Duodenal mucosa (tissue), 2 donors: ENCODE measurements at regions not wholly inside any gene's neighbourhood (a gene's known extent, or its start where the extent isn't known, plus 50 kb on each side); places are given as distances from the start of the nearest gene placed in this dataset.

Source experiments
- H3K27ac ChIP-seq: one replicate; pipeline ENCODE4 v1.7.0; 2013; ENCODE audit warnings: low read depth, low read length
- H3K27me3 ChIP-seq, 2 donors: one replicate each; pipeline ENCODE4 v1.7.0; 2013; ENCODE audit warnings: low read length in 2 of 2, control low read depth in 1 of 2; ENCODE audit not compliant: insufficient read depth in 2 of 2, control insufficient read depth in 1 of 2
- H3K36me3 ChIP-seq, 2 donors: one replicate each; pipeline ENCODE4 v1.7.0; 2013; ENCODE audit warnings: low read length in 2 of 2, control low read depth in 1 of 2; ENCODE audit not compliant: insufficient read depth in 2 of 2, control insufficient read depth in 1 of 2
- H3K4me1 ChIP-seq, 2 donors: one replicate each; pipeline ENCODE4 v1.7.0; 2013; ENCODE audit warnings: low read length in 2 of 2, control low read depth in 1 of 2; ENCODE audit not compliant: insufficient read depth in 2 of 2, control insufficient read depth in 1 of 2
- H3K4me3 ChIP-seq, 2 donors: one replicate each; pipeline ENCODE4 v1.7.0; 2013; ENCODE audit warnings: low read length in 2 of 2, low read depth in 1 of 2
- H3K9ac ChIP-seq, 2 donors: one replicate each; pipeline ENCODE4 v1.7.0; 2013; ENCODE audit warnings: low read length in 2 of 2, low read depth in 1 of 2
- H3K9me3 ChIP-seq, 2 donors: one replicate each; pipeline ENCODE4 v1.7.0; 2013; ENCODE audit warnings: low read length in 2 of 2, control low read depth in 1 of 2; ENCODE audit not compliant: control insufficient read depth in 1 of 2

- no peak overlapping the region for H3K9ac ChIP-seq
- no peak overlapping the region for H3K4me3 ChIP-seq
- no peaks in the 10 kb centered on the region for H3K9me3 ChIP-seq
- H3K27me3 ChIP-seq = no peaks in the 10 kb centered on the region
- no peaks in the 10 kb centered on the region for H3K4me1 ChIP-seq
- H3K36me3 ChIP-seq = no peaks in the 10 kb centered on the region
- no peak overlapping the region for H3K27ac ChIP-seq
Measured at GRCh38 chr6:81694855-81695254, 57.6 kb downstream of the TENT5A start.

GRCh38 chr6:81694207-81694606 is 58.3 kb downstream of the TENT5A start:
- Histone ChIP-seq H3K27me3 (no peaks in the 10 kb centered on the region), H3K36me3 (no peaks in the 10 kb centered on the region), H3K4me3 (no peak overlapping the region), H3K4me1 (no peaks in the 10 kb centered on the region), H3K27ac (no peak overlapping the region), H3K9me3 (no peaks in the 10 kb centered on the region), H3K9ac (no peak overlapping the region)

- Histone ChIP-seq H3K27me3 (no peaks in the 10 kb centered on the region), H3K4me1 (no peaks in the 10 kb centered on the region), H3K27ac (no peak overlapping the region), H3K36me3 (no peaks in the 10 kb centered on the region), H3K4me3 (no peak overlapping the region), H3K9ac (no peak overlapping the region), H3K9me3 (no peaks in the 10 kb centered on the region)
Measured at GRCh38 chr6:81693266-81693665, 59.2 kb downstream of the TENT5A start.

- H3K4me3 ChIP-seq = no peak overlapping the region
- H3K4me1 ChIP-seq = no peaks in the 10 kb centered on the region
- no peaks in the 10 kb centered on the region for H3K36me3 ChIP-seq
- no peaks in the 10 kb centered on the region for H3K9me3 ChIP-seq
- H3K27me3 ChIP-seq = no peaks in the 10 kb centered on the region
- H3K27ac ChIP-seq = no peak overlapping the region
- H3K9ac ChIP-seq = no peak overlapping the region
Measured at GRCh38 chr6:81690073-81690472, 62.4 kb downstream of the TENT5A start.

GRCh38 chr6:81689580-81689979 is 62.9 kb downstream of the TENT5A start:
- no peak overlapping the region for H3K9ac ChIP-seq
- no peak overlapping the region for H3K27ac ChIP-seq
- no peaks in the 10 kb centered on the region for H3K27me3 ChIP-seq
- no peaks in the 10 kb centered on the region for H3K36me3 ChIP-seq
- no peak overlapping the region for H3K4me3 ChIP-seq
- no peaks in the 10 kb centered on the region for H3K4me1 ChIP-seq
- no peaks in the 10 kb centered on the region for H3K9me3 ChIP-seq

GRCh38 chr6:81683912-81684311 is 68.6 kb downstream of the TENT5A start:
- no peak overlapping the region for H3K27ac ChIP-seq
- H3K36me3 ChIP-seq = no peaks in the 10 kb centered on the region
- no peak overlapping the region for H3K4me3 ChIP-seq

GRCh38 chr6:81682858-81683620 is 69.4 kb downstream of the TENT5A start:
- Histone ChIP-seq H3K27me3 (no peaks in the 10 kb centered on the region), H3K27ac (no peak overlapping the region), H3K36me3 (no peaks in the 10 kb centered on the region), H3K9me3 (no peaks in the 10 kb centered on the region), H3K4me1 (peaks cover 0 to 6% of the 10 kb centered on the region in 2 donors), H3K4me3 (no peak overlapping the region), H3K9ac (no peak overlapping the region)

More at GRCh38 chr6:81683912-81684311, 68.6 kb downstream of the TENT5A start:
- Histone ChIP-seq H3K4me1 (peaks cover 0 to 6% of the 10 kb centered on the region in 2 donors), H3K9ac (no peak overlapping the region), H3K9me3 (no peaks in the 10 kb centered on the region), H3K27me3 (no peaks in the 10 kb centered on the region)

GRCh38 chr6:81682235-81682795 is 70.2 kb downstream of the TENT5A start:
- Histone ChIP-seq H3K36me3 (no peaks in the 10 kb centered on the region), H3K9ac (no peak overlapping the region), H3K4me1 (peaks cover 0 to 6% of the 10 kb centered on the region in 2 donors), H3K27ac (no peak overlapping the region), H3K9me3 (no peaks in the 10 kb centered on the region), H3K4me3 (no peak overlapping the region), H3K27me3 (no peaks in the 10 kb centered on the region)

- Histone ChIP-seq H3K9ac (no peak overlapping the region), H3K27me3 (no peaks in the 10 kb centered on the region), H3K9me3 (no peaks in the 10 kb centered on the region), H3K4me3 (no peak overlapping the region), H3K27ac (no peak overlapping the region), H3K36me3 (no peaks in the 10 kb centered on the region), H3K4me1 (no peaks in the 10 kb centered on the region)
Measured at GRCh38 chr6:81669445-81669844, 83.0 kb downstream of the TENT5A start.

GRCh38 chr6:81668615-81669047 is 83.8 kb downstream of the TENT5A start:
- Histone ChIP-seq H3K9me3 (no peaks in the 10 kb centered on the region), H3K9ac (no peak overlapping the region), H3K4me3 (no peak overlapping the region), H3K4me1 (no peaks in the 10 kb centered on the region), H3K36me3 (no peaks in the 10 kb centered on the region), H3K27ac (no peak overlapping the region), H3K27me3 (no peaks in the 10 kb centered on the region)
